Uterus (tissue), 2 donors: ENCODE measurements at regions not wholly inside any gene's neighbourhood (a gene's known extent, or its start where the extent isn't known, plus 50 kb on each side); places are given as distances from the start of the nearest gene placed in this dataset.

Source experiments
- CTCF ChIP-seq, 4 experiments: fragments of 200-600 bp in 2 of 4; fragments of 450-650 bp in 2 of 4; sonication (generic) in 2 of 4; IDR thresholded peaks; one replicate each; pipeline ENCODE4 v1.5.1; 2016 to 2019; ENCODE audit warnings: antibody characterized with exemption in 4 of 4, mild to moderate bottlenecking in 2 of 4, moderate library complexity in 1 of 4
- POLR2A ChIP-seq, 2 donors: fragments of 450-650 bp; IDR thresholded peaks; one replicate each; pipeline ENCODE4 v1.6.1; 2016; ENCODE audit warnings: antibody characterized with exemption in 2 of 2, mild to moderate bottlenecking in 1 of 2, moderate library complexity in 1 of 2

GRCh38 chr3:18837137-18837755, 311.1 kb upstream of the KCNH8 start:
- no peak for TF ChIP-seq CTCF (IDR thresholded peaks at IDR 0.05)
- TF ChIP-seq POLR2A (IDR thresholded peaks at IDR 0.05), result no peak
